A673 (cell line): ENCODE measurements at regions not wholly inside any gene's neighbourhood (a gene's known extent, or its start where the extent isn't known, plus 50 kb on each side); places are given as distances from the start of the nearest gene placed in this dataset.

Experiments
- BruUV-seq: library from RNA; stranded (reverse); fragments of 400-500 nt; replicated peaks from 2 replicates; lab custom pipeline; 2021; lab: Mats Ljungman, UMichigan
- CTCF ChIA-PET: fragments of 300-600 bp; sonication (Branson Sonifier 250); formaldehyde crosslinking; loops from one replicate; lab custom pipeline; 2022; ENCODE audit warnings: antibody characterized with exemption; lab: Charles Lee
- POLR2A ChIA-PET: fragments of 300-600 bp; sonication (Branson Sonifier 250); formaldehyde crosslinking; loops from one replicate; lab custom pipeline; 2022; ENCODE audit warnings: antibody characterized with exemption; ENCODE audit not compliant: low non-redundant PET; lab: Charles Lee
- DNase-seq: peaks from one replicate; pipeline ENCODE4 v3.0.0-alpha.2; 2015; ENCODE audit warnings: low spot score
- H3K27ac ChIP-seq: fragments of 200-600 bp; sonication (generic); 2 replicates; pipeline ENCODE4 v1.5.1; 2016; ENCODE audit warnings: mixed run types, low read depth, mild to moderate bottlenecking, mixed read lengths, antibody characterized with exemption, low read length; ENCODE audit not compliant: poor library complexity, severe bottlenecking
- H3K27me3 ChIP-seq: fragments of 200-600 bp; sonication (generic); replicated peaks from 2 replicates; pipeline ENCODE4 v1.6.1; 2017; ENCODE audit warnings: mixed run types, low read depth, mild to moderate bottlenecking, mixed read lengths, antibody characterized with exemption, low read length; ENCODE audit not compliant: insufficient read depth, poor library complexity
- H3K36me3 ChIP-seq: fragments of 200-600 bp; sonication (generic); 2 replicates; pipeline ENCODE4 v1.6.1; 2016; ENCODE audit warnings: mixed run types, mild to moderate bottlenecking, mixed read lengths, antibody characterized with exemption, low read length; ENCODE audit not compliant: insufficient read depth, poor library complexity, severe bottlenecking
- H3K4me1 ChIP-seq: fragments of 200-600 bp; sonication (generic); 2 replicates; pipeline ENCODE4 v1.6.1; 2017; ENCODE audit warnings: mixed run types, mild to moderate bottlenecking, mixed read lengths, antibody characterized with exemption, low read length; ENCODE audit not compliant: insufficient read depth, poor library complexity, severe bottlenecking
- H3K4me3 ChIP-seq: fragments of 200-600 bp; sonication (generic); 2 replicates; pipeline ENCODE4 v1.5.1; 2016; ENCODE audit warnings: low read depth, mixed run types, mild to moderate bottlenecking, mixed read lengths, low read length; ENCODE audit not compliant: poor library complexity, severe bottlenecking
- H3K9me3 ChIP-seq: fragments of 200-600 bp; sonication (generic); 2 replicates; pipeline ENCODE4 v1.6.1; 2016; ENCODE audit warnings: mixed run types, low read depth, mild to moderate bottlenecking, mixed read lengths, antibody characterized with exemption, low read length; ENCODE audit not compliant: poor library complexity, severe bottlenecking
- CTCF ChIP-seq: fragments of 300-800, 200-600 bp; sonication (generic); conservative IDR thresholded peaks from 2 replicates; pipeline ENCODE4 v1.5.1; 2017; ENCODE audit warnings: low read depth, mild to moderate bottlenecking, antibody characterized with exemption, low read length, moderate library complexity, mixed read lengths
- EZH2 ChIP-seq: fragments of 200-600 bp; sonication (generic); IDR thresholded peaks from 2 replicates; pipeline ENCODE4 v1.6.1; 2017; ENCODE audit warnings: borderline replicate concordance, low read depth, mild to moderate bottlenecking, mixed read lengths, antibody characterized with exemption, low read length; ENCODE audit not compliant: poor library complexity, severe bottlenecking
- intact Hi-C: fragments of 100-400 bp; cut with micrococcal nuclease; formaldehyde crosslinking; loops from one replicate; pipeline ENCODE4 v1.10.0; 2022; ENCODE audit not compliant: unreplicated experiment

GRCh38 chr1:218803351-218803997 is 370.2 kb upstream of the LYPLAL1 start:
- TF ChIP-seq EZH2 (no peak), CTCF (no peak)
- Histone ChIP-seq H3K36me3 (no peaks in the 10 kb centered on the region), H3K4me3 (no peak overlapping the region), H3K27ac (no peak overlapping the region), H3K9me3 (no peaks in the 10 kb centered on the region), H3K27me3 (peaks cover 78% of the 10 kb centered on the region), H3K4me1 (no peaks in the 10 kb centered on the region)
- intact Hi-C loops, result no loop called here
- ChIA-PET CTCF (no interaction called here), POLR2A (no interaction called here)
- no TSS peak for BruUV-seq
- no peak for DNase-seq

- intact Hi-C loops, result no loop called here
- Histone ChIP-seq H3K27ac (no peak overlapping the region), H3K9me3 (no peaks in the 10 kb centered on the region), H3K36me3 (no peaks in the 10 kb centered on the region), H3K4me3 (no peak overlapping the region), H3K4me1 (no peaks in the 10 kb centered on the region), H3K27me3 (peaks cover 78% of the 10 kb centered on the region)
- no peak for DNase-seq
- ChIA-PET POLR2A (no interaction called here), CTCF (no interaction called here)
- TF ChIP-seq CTCF (no peak), EZH2 (no peak)
- BruUV-seq, result no TSS peak
Measured at GRCh38 chr1:218804014-218804785, 369.5 kb upstream of the LYPLAL1 start.

- POLR2A ChIA-PET, result no interaction called here
- Histone ChIP-seq H3K27ac (no peak overlapping the region), H3K9me3 (no peaks in the 10 kb centered on the region), H3K27me3 (peaks cover 53% of the 10 kb centered on the region), H3K4me1 (no peaks in the 10 kb centered on the region), H3K36me3 (no peaks in the 10 kb centered on the region), H3K4me3 (no peak overlapping the region)
- no peak for TF ChIP-seq CTCF
- TF ChIP-seq EZH2, result no peak
- CTCF ChIA-PET, result no interaction called here
- intact Hi-C loops, result no loop called here
- DNase-seq, result no peak
- BruUV-seq, result no TSS peak
Measured at GRCh38 chr1:218809061-218809460, 364.6 kb upstream of the LYPLAL1 start.
